SIG-M5 (cell line): ENCODE measurements at regions not wholly inside any gene's neighbourhood (a gene's known extent, or its start where the extent isn't known, plus 50 kb on each side); places are given as distances from the start of the nearest gene placed in this dataset.
A peak's percentile ranks its signal among the peaks of the same experiment; 100 is the strongest.
"Not testable (repeated sequence)": the region's sequence is repeated elsewhere in the genome, so short reads cannot be mapped to it uniquely, and the experiment has no call there.

Experiments used
- DNase-seq: peaks from one replicate; lab custom pipeline; 2025; lab: John Stamatoyannopoulos, UW

DNA sequence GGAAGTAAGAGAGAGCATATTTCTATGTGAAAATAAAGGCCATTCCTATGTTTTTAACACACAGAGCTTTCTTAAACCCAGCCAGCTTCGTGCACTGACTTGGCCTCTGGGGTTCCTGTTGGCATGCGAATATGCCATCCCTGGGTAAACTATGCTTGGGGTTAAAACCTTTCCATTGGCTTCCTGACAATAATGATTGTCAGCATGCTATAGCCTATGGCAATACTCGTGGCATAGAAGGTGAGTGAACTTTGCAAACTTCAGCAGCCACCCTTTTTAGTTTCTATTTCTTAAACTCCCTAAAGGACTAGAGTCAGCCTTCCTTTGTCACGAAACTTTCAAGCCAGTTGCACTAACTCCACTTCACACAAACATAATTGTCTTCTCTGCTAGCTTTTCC lies 148.4 kb upstream of the RGS6 start:
- DNase-seq = no peak

DNA sequence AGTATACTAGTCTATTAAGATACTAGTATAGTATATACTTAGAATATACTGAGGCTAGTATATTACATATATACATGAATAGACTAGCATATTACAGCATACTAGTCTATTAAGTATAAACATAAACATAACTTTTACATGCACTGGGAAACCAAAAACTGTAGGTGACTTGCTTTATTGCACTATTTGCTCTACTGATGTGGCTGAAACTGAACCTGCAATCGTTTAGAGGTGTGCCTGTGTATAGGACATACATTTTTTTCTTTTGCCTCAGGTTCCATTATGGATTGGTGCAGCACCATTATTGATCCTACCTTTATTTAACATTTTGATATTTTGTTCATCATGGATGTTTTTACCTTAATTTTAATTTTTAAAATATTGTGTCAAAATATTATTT lies 143.2 kb upstream of the RGS6 start:
- DNase-seq = no peak

DNA sequence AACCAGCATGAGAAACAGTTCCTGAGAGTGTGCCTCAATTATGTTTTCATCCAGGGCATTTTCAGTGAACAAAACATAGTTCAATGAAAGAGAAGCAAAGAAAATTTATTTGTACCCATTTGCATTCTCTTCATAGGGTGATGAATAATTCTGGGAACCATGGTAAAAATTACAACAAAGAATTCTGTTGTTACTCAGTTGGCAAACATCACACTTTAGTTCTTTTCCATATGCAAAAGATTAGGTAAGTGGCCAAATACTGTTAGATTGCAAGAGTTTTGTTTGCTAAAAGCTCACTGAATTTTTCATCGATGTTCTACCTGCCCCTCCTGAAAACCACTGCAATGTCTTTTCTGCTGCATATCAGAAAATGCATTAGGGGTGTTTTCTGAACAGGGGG lies 132.4 kb upstream of the RGS6 start:
- DNase-seq = no peak

- no peak for DNase-seq
These were observed 131.4 kb upstream of the RGS6 start for GRCh38 chr14:71800878-71801277.

- DNase-seq = no peak
These were observed 128.5 kb upstream of the RGS6 start for GRCh38 chr14:71803539-71804260.

GRCh38 chr14:71804992-71805391 lies 127.2 kb upstream of the RGS6 start:
- no peak for DNase-seq

GRCh38 chr14:71807049-71807448 lies 125.2 kb upstream of the RGS6 start:
- DNase-seq = not testable (repeated sequence)

DNA sequence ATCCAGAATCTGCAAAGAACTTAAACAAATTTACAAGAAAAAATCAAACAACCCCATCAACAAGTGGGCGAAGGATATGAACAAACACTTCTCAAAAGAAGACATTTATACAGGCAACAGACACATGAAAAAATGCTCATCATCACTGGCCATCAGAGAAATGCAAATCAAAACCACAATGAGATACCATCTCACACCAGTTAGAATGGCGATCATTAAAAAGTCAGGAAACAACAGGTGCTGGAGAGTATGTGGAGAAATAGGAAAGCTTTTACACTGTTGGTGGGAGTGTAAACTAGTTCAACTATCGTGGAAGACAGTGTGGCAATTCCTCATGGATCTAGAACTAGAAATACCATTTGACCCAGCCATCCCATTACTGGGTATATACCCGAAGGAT lies 121.4 kb upstream of the RGS6 start:
- not testable (repeated sequence) for DNase-seq

DNA sequence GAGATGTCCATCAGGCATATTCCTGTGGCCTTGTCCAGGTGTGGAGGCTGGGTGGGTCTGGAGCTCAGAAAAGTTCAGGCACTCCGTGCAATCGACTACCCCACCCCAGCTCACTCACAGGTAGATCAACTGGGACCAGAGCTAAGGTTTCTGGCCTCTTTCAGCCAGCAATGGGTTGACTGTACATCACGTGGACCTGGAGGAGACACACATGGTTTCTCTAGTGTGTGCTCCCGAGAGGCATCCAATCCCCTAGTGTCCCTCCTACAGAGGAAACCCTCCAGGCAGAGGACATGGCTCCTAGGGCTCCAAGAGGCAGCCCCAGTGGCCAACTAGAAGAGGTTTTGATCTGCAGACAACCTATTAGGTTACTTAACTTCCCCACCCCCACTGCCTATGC lies 119.5 kb upstream of the RGS6 start:
- DNase-seq = no peak

GRCh38 chr14:71815110-71815509 lies 117.1 kb upstream of the RGS6 start:
- no peak for DNase-seq

- DNase-seq = no peak
These were observed 107.4 kb upstream of the RGS6 start for GRCh38 chr14:71824816-71825215.

GRCh38 chr14:71833476-71833875 lies 98.8 kb upstream of the RGS6 start:
- DNase-seq = no peak

GRCh38 chr14:71834284-71835204 lies 97.7 kb upstream of the RGS6 start:
- no peak for DNase-seq

DNA sequence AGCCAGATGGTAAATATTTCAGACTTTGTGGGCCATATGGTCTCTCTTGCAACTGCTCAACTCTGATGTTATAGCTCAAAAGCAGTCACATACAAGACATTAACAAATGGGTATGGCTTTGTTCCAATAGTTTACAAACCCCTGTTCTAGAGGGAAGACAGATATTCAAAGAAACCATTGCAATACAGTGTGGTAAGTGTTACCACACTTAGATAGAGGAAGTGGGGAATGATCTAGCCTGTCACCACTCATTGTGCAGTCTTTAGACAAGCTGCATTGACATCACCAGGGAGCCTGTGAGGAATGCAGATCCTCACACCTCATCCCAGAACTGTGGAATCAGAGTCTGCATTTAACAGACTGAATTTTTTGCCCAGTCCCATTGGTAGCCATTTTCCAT lies 80.0 kb upstream of the RGS6 start:
- DNase-seq = peak; percentile 37

DNA sequence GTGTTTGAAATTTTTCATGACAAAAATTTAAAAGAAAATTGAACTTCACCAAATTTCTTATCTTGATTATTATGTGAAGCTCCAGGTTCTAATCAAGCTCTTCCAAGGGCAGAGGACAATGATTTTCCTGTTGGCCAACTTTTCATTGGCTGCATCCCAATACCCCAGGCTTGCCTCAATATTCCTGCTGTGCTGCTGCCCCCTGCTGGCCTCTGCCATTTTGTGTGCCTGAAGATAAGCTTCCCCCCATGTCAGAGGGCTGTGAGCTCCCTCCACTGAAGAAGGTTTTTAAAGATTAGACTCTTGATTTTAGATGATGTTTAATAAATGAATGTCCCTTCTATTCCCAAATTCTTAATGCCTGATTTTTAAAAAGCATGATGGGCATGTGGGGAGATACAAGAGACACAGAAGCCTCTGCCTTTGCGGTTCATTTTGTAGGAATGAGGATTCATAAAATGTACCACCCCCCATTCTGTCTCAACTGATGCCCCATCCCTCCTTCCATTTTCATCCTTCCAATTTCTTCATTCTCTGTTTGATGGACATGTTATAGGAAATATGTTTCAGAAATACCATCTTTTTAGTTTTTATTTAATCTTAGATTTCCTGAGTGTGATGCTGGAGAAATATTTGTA lies 76.7 kb upstream of the RGS6 start:
- DNase-seq = no peak

DNA sequence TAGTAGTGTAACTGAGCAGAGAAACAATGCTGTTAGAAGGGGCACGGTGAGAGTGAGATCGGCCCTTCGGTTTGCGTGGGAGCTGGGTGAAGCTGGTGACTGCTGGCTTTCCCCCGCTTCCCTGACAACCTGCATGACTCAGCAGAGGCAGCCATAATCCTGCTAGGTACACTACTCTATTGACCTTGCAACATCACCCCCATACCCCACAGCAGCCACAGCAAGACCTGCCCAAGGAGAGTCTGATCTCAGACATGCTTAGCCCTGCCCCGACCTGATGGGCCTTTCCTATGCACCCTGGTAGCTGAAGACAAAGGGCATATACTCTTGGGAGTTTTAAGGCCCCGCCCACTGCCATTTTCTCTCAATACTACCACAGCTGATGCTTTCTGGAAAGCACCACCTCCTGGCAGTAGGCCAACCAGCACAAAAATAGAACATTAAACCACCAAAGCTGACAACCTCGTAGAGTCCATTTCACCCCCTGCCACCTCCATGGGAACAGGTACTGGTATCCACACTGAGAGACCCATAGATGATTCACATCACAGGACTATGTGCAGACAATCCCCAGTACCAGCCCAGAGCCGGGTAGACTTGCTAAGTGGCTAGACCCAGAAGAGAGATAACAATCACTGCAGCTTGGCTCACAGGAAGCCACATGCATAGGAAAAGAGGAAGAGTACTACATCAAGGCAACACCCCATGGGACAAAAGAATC lies 75.9 kb upstream of the RGS6 start:
- no peak for DNase-seq

- no peak for DNase-seq
These were observed 69.2 kb upstream of the RGS6 start for GRCh38 chr14:71863049-71863448.

- DNase-seq = no peak
These were observed 68.5 kb upstream of the RGS6 start for GRCh38 chr14:71863766-71864165.
